ENCODE measurements at regions not wholly inside any gene's neighbourhood (a gene's known extent, or its start where the extent isn't known, plus 50 kb on each side); places are given as distances from the start of the nearest gene placed in this dataset.

GRCh38 chr2:111668741-111669140 lies 215.3 kb downstream of the ANAPC1 start:
- H3K9me3 ChIP-seq (ENCODE audit: control insufficient read depth, low read length), result peaks cover 25% of the 10 kb centered on the region
- no peak for TF ChIP-seq CTCF (conservative IDR thresholded peaks at IDR 0.05)
- DNase-seq, result peak; percentile 7
- no peak overlapping the region for H3K27ac Mint-ChIP-seq
- H3K36me3 Mint-ChIP-seq (ENCODE audit: low read depth), result peaks cover 3% of the 10 kb centered on the region
- no peak overlapping the region for H3K4me3 Mint-ChIP-seq
- H3K27me3 Mint-ChIP-seq (ENCODE audit: insufficient read depth), result no peaks in the 10 kb centered on the region
- H3K4me1 Mint-ChIP-seq, result peaks cover 4% of the 10 kb centered on the region
- peaks cover 26% of the 10 kb centered on the region for H3K9me3 Mint-ChIP-seq
- no peaks in the 10 kb centered on the region for H3K36me3 ChIP-seq (ENCODE audit: control insufficient read depth, insufficient read depth, low read length)
- peaks cover 3% of the 10 kb centered on the region for H3K4me1 ChIP-seq (ENCODE audit: control insufficient read depth, insufficient read depth, low read length)
- WGBS, 2 experiments (ENCODE audit: insufficient coverage in 1 of 2, insufficient read length in 1 of 2), result 93 to 95% methylated on average over 4 to 5 of the region's 5 CpGs
- no peak overlapping the region for H3K27ac ChIP-seq (ENCODE audit: low read depth, low read length)
- no peak overlapping the region for H3K4me3 ChIP-seq (ENCODE audit: low read length)
- no peak overlapping the region for H3K9ac ChIP-seq (ENCODE audit: extremely low read depth, low read length, poor library complexity, severe bottlenecking)
- no peaks in the 10 kb centered on the region for H3K27me3 ChIP-seq (ENCODE audit: control insufficient read depth, insufficient read depth, low read length, poor library complexity, severe bottlenecking)

GRCh38 chr2:111669928-111670695 lies 213.9 kb downstream of the ANAPC1 start:
- peak; percentile 35 for DNase-seq
- H3K4me1 Mint-ChIP-seq, result no peaks in the 10 kb centered on the region
- Histone ChIP-seq H3K27ac (ENCODE audit: low read depth, low read length) (no peak overlapping the region), H3K27me3 (ENCODE audit: control insufficient read depth, insufficient read depth, low read length, poor library complexity, severe bottlenecking) (no peaks in the 10 kb centered on the region), H3K9ac (ENCODE audit: extremely low read depth, low read length, poor library complexity, severe bottlenecking) (no peak overlapping the region), H3K4me1 (ENCODE audit: control insufficient read depth, insufficient read depth, low read length) (no peaks in the 10 kb centered on the region), H3K4me3 (ENCODE audit: low read length) (no peak overlapping the region), H3K9me3 (ENCODE audit: control insufficient read depth, low read length) (peaks cover 25% of the 10 kb centered on the region), H3K36me3 (ENCODE audit: control insufficient read depth, insufficient read depth, low read length) (no peaks in the 10 kb centered on the region)
- no peaks in the 10 kb centered on the region for H3K27me3 Mint-ChIP-seq (ENCODE audit: insufficient read depth)
- no peak overlapping the region for H3K27ac Mint-ChIP-seq
- 93 to 96% methylated on average over 4 to 11 of the region's 11 CpGs for WGBS, 2 experiments (ENCODE audit: insufficient coverage in 1 of 2, insufficient read length in 1 of 2)
- no peak overlapping the region for H3K4me3 Mint-ChIP-seq
- peaks cover 28% of the 10 kb centered on the region for H3K9me3 Mint-ChIP-seq
- TF ChIP-seq CTCF (conservative IDR thresholded peaks at IDR 0.05), result peak; percentile 16
- peaks cover 6% of the 10 kb centered on the region for H3K36me3 Mint-ChIP-seq (ENCODE audit: low read depth)

GRCh38 chr2:111670776-111671175 lies 213.2 kb downstream of the ANAPC1 start:
- H3K27ac ChIP-seq (ENCODE audit: low read depth, low read length), result no peak overlapping the region
- peaks cover 25% of the 10 kb centered on the region for H3K9me3 ChIP-seq (ENCODE audit: control insufficient read depth, low read length)
- no peaks in the 10 kb centered on the region for H3K4me1 ChIP-seq (ENCODE audit: control insufficient read depth, insufficient read depth, low read length)
- Mint-ChIP-seq H3K4me3 (no peak overlapping the region), H3K27me3 (ENCODE audit: insufficient read depth) (no peaks in the 10 kb centered on the region), H3K9me3 (peaks cover 28% of the 10 kb centered on the region), H3K27ac (no peak overlapping the region), H3K4me1 (no peaks in the 10 kb centered on the region), H3K36me3 (ENCODE audit: low read depth) (peaks cover 6% of the 10 kb centered on the region)
- WGBS, 2 experiments (ENCODE audit: insufficient coverage in 1 of 2, insufficient read length in 1 of 2), result 92 to 94% methylated on average over 5 to 6 of the region's 6 CpGs
- DNase-seq, result peak; percentile 32
- no peaks in the 10 kb centered on the region for H3K36me3 ChIP-seq (ENCODE audit: control insufficient read depth, insufficient read depth, low read length)
- no peak overlapping the region for H3K4me3 ChIP-seq (ENCODE audit: low read length)
- H3K9ac ChIP-seq (ENCODE audit: extremely low read depth, low read length, poor library complexity, severe bottlenecking), result no peak overlapping the region
- TF ChIP-seq CTCF (conservative IDR thresholded peaks at IDR 0.05), result no peak
- no peaks in the 10 kb centered on the region for H3K27me3 ChIP-seq (ENCODE audit: control insufficient read depth, insufficient read depth, low read length, poor library complexity, severe bottlenecking)
